ENCODE measurements at regions not wholly inside any gene's neighbourhood (a gene's known extent, or its start where the extent isn't known, plus 50 kb on each side); places are given as distances from the start of the nearest gene placed in this dataset.

GRCh38 chr4:10384974-10385373 lies 72.3 kb downstream of the ZNF518B start:
- no peak overlapping the region for H4K8ac ChIP-seq (replicated peaks; ENCODE audit: insufficient read length, low read depth, low read length)
- no peaks in the 10 kb centered on the region for H3K27me3 ChIP-seq (ENCODE audit: insufficient read depth, low read length)
- no peaks in the 10 kb centered on the region for H3K9me3 ChIP-seq (ENCODE audit: control insufficient read depth, low read depth, low read length)
- H3K56ac ChIP-seq (ENCODE audit: insufficient read length, low read depth, low read length): no peak overlapping the region
- H4K91ac ChIP-seq (ENCODE audit: insufficient read length, low read depth, low read length): no peak overlapping the region
- no peak overlapping the region for H2BK120ac ChIP-seq (ENCODE audit: low read depth, low read length, poor library complexity, severe bottlenecking)
- no peak overlapping the region for H3K23ac ChIP-seq (ENCODE audit: insufficient read length, low read depth, low read length)
- no peaks in the 10 kb centered on the region for H3K79me2 ChIP-seq (ENCODE audit: insufficient read depth, low read length)
- H4K5ac ChIP-seq (ENCODE audit: insufficient read length, low read depth, low read length): no peak overlapping the region
- H3K4me1 ChIP-seq (ENCODE audit: insufficient read depth, low read length): no peaks in the 10 kb centered on the region
- H3T11ph ChIP-seq (ENCODE audit: low read length): no peak overlapping the region
- H3K4me3 Mint-ChIP-seq: no peak overlapping the region
- H3K36me3 Mint-ChIP-seq (ENCODE audit: insufficient read depth in 1 of 3, low read depth in 3 of 3): peaks cover 0 to 10% (median 0%) of the 10 kb centered on the region in 3 experiments; a peak in 3 of 7 replicates
- no CpG with 5 or more reads among the region's 1 CpG for WGBS (ENCODE audit: extremely low coverage, insufficient read length, low lambda C conversion rate)
- H3K9ac ChIP-seq (ENCODE audit: extremely low read depth, insufficient read length, low read length): no peak overlapping the region
- no peaks in the 10 kb centered on the region for H3K79me1 ChIP-seq (ENCODE audit: insufficient read depth, low read depth, low read length, poor library complexity, severe bottlenecking)
- H3K27ac Mint-ChIP-seq: no peak overlapping the region
- no peak overlapping the region for H3K18ac ChIP-seq (ENCODE audit: insufficient read length, low read depth, low read length)
- H2AFZ ChIP-seq (ENCODE audit: low read length): no peak overlapping the region
- no peak for DNase-seq
- H2BK20ac ChIP-seq (ENCODE audit: low read depth, low read length, poor library complexity, severe bottlenecking): no peak overlapping the region
- H2BK15ac ChIP-seq (ENCODE audit: low read depth, low read length): no peak overlapping the region
- peaks cover 0 to 3% of the 10 kb centered on the region in 2 experiments; a peak in 3 of 5 replicates for H3K9me3 Mint-ChIP-seq
- H2AK5ac ChIP-seq (ENCODE audit: insufficient read length, low read length): no peak overlapping the region
- H2BK5ac ChIP-seq (ENCODE audit: insufficient read length, low read length): no peak overlapping the region
- no peaks in the 10 kb centered on the region for H3K23me2 ChIP-seq (ENCODE audit: insufficient read length, low read depth, low read length, poor library complexity, severe bottlenecking)
- no peaks in the 10 kb centered on the region for H4K20me1 ChIP-seq (ENCODE audit: control insufficient read depth, insufficient read depth, insufficient read length)
- no peak overlapping the region for H3K4me2 ChIP-seq (ENCODE audit: insufficient read depth, insufficient read length, low read length)
- H3K4ac ChIP-seq (ENCODE audit: low read depth, low read length): no peak overlapping the region
- TF ChIP-seq CTCF (conservative IDR thresholded peaks at IDR 0.05): no peak
- no peak overlapping the region for H3K27ac ChIP-seq (ENCODE audit: insufficient read length, low read depth, low read length)
- H2BK12ac ChIP-seq (ENCODE audit: insufficient read length, low read depth, low read length): no peak overlapping the region
- H3K27me3 Mint-ChIP-seq (ENCODE audit: low read depth): peaks cover 11% of the 10 kb centered on the region
- H3K4me1 Mint-ChIP-seq: peaks cover 16 to 17% of the 10 kb centered on the region in 2 experiments
- no peak overlapping the region for H3K14ac ChIP-seq (ENCODE audit: insufficient read depth, low read length)
